ENCODE measurements at regions not wholly inside any gene's neighbourhood (a gene's known extent, or its start where the extent isn't known, plus 50 kb on each side); places are given as distances from the start of the nearest gene placed in this dataset.

DNA sequence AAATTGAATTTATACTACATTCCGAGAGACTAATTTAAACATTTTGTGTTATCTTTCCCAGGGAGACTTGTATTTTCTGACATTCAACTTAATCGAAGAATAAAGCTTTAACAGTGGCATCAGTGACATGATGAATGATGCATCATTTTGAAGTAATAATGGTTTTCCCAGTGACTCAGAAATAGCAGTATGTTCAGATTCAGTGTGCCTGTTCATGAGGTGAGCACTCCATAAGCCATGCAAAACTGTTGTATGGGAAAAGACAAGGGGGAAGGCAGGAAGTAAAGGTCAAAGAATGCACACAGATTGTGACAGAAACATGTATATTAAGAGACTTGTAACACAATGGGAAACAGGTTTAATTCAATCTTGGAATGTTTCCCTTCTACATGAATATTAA, 1348.2 kb upstream of the GJE1 start:
- TF ChIP-seq, protein P1, sequence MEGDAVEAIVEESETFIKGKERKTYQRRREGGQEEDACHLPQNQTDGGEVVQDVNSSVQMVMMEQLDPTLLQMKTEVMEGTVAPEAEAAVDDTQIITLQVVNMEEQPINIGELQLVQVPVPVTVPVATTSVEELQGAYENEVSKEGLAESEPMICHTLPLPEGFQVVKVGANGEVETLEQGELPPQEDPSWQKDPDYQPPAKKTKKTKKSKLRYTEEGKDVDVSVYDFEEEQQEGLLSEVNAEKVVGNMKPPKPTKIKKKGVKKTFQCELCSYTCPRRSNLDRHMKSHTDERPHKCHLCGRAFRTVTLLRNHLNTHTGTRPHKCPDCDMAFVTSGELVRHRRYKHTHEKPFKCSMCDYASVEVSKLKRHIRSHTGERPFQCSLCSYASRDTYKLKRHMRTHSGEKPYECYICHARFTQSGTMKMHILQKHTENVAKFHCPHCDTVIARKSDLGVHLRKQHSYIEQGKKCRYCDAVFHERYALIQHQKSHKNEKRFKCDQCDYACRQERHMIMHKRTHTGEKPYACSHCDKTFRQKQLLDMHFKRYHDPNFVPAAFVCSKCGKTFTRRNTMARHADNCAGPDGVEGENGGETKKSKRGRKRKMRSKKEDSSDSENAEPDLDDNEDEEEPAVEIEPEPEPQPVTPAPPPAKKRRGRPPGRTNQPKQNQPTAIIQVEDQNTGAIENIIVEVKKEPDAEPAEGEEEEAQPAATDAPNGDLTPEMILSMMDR (IDR thresholded peaks at IDR 0.05) = no peak
- no peak for TF ChIP-seq POLR2A (IDR thresholded peaks at IDR 0.05)
